Prostate gland (tissue), 2 donors: ENCODE measurements at regions not wholly inside any gene's neighbourhood (a gene's known extent, or its start where the extent isn't known, plus 50 kb on each side); places are given as distances from the start of the nearest gene placed in this dataset.

Experiments used
- CTCF ChIP-seq, 4 experiments: fragments of 200-600 bp in 2 of 4; fragments of 450-650 bp in 2 of 4; sonication (generic) in 2 of 4; IDR thresholded peaks; 1 replicate in 3 of 4; 2 replicates in 1 of 4; pipeline ENCODE4 v1.5.1; 2016 to 2019; ENCODE audit warnings: antibody characterized with exemption in 4 of 4, mild to moderate bottlenecking in 2 of 4, moderate library complexity in 2 of 4
- POLR2A ChIP-seq: fragments of 450-650 bp; IDR thresholded peaks from one replicate; pipeline ENCODE4 v1.6.1; 2016; ENCODE audit warnings: antibody characterized with exemption, mild to moderate bottlenecking

GRCh38 chr3:106588739-106589138, 719.9 kb upstream of the CBLB start:
- TF ChIP-seq CTCF (IDR thresholded peaks at IDR 0.05), result no peak
- TF ChIP-seq POLR2A, result no peak
